ENCODE measurements at regions not wholly inside any gene's neighbourhood (a gene's known extent, or its start where the extent isn't known, plus 50 kb on each side); places are given as distances from the start of the nearest gene placed in this dataset.
"Not testable (repeated sequence)": the region's sequence is repeated elsewhere in the genome, so short reads cannot be mapped to it uniquely, and the experiment has no call there.

DNA sequence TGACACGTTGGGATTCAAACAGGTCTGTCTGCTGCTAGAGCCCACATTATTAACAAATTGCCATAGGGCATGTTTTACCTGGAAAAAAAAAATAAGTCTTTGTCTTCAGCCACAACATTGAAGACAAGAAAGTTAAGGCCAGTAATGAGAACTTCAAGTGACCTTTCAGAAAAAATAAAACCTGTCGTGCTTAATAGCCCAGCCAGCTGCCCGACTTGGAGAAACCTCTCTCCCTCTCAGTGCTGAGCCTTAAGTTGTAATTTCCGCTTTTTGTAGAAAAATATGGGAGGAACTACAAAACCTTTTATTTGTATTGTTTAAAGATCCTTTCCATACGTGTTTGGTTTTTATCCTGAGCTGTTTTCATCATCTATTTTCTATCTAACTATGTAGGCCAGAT, 454.3 kb upstream of the SLITRK6 start:
- DNase-seq: not testable (repeated sequence)

GRCh38 chr13:86255820-86256219, 456.6 kb upstream of the SLITRK6 start:
- DNase-seq: not testable (repeated sequence)

GRCh38 chr13:86269511-86269910, 470.3 kb upstream of the SLITRK6 start:
- no peak for DNase-seq

DNA sequence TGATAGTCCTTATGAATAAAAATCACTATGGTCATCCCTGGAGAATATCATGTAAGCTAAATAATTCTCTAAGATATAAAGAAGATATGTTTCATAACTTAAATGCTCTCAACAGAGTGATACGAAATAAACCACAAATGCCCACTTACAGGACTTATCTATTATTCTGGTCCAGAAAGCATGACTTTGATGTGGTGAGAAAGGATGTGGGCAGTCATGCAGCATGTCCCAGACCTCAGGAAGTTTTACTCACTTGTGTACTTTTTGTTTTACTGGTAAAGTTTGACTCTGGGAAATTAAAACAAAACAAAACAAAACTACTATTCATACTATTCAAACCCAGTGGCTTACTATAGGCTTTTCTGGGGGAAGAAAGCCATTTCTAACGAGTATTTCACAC, 483.2 kb upstream of the SLITRK6 start:
- DNase-seq: no peak

DNA sequence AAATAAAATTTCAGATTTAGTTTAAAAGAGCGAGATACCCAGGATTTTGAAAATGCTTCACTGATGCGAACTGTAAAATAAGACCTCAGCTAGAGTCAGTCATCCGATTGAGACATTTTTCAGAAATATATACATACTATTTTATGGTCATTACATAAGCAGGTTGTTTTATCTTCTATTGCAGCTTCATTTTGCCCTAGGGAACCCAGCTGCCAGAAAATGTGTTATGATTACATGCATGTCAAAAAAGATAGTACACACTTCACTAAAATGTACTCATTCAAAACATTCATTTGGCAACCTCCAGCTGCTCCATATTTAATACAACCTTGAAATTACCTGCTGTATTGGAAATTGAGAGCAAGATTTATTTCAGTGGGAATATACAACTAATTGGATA, 483.8 kb upstream of the SLITRK6 start:
- DNase-seq: no peak

DNA sequence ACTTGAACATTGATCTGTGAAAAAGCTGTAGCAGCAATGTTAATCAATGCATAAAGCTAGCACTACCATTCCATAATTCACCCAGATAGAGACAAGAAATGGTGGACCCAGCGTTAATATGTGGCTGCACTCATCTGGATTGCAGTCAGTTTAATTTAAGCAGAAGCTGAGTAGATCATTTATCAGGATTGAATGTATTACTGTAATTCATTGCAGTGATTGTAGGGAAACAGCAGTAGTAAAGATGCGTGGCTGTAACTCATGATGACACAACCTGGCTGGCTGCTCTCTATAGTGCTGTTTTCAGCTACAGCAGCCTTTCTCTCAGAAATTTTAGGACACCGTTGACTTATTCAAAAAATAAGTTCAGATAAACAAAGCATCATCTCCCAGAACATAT, 499.5 kb upstream of the SLITRK6 start:
- DNase-seq: no peak

- DNase-seq: no peak
Observed at GRCh38 chr13:86299128-86299527, 499.9 kb upstream of the SLITRK6 start.

DNA sequence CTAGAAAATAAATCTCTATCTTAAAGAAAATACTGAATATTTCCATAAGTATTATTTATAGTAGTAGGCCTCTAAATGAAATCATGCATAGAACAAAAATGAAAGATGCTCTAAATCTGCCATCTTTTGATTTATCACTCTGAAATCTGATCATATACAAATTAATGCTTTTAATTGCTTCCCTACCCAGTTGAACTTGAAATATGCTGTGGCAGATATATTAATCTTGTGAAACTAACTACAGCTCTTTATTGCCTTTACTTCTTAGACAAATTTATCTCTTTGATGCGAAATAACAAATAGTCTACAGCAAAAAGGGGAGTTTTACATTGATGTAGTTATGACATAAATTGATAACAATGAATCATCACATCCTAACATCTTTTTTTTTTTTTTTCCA, 510.7 kb upstream of the SLITRK6 start:
- no peak for DNase-seq

GRCh38 chr13:86313421-86313820, 514.2 kb upstream of the SLITRK6 start:
- DNase-seq: no peak

- DNase-seq: no peak
Observed at GRCh38 chr13:86318450-86318849, 519.2 kb upstream of the SLITRK6 start.

DNA sequence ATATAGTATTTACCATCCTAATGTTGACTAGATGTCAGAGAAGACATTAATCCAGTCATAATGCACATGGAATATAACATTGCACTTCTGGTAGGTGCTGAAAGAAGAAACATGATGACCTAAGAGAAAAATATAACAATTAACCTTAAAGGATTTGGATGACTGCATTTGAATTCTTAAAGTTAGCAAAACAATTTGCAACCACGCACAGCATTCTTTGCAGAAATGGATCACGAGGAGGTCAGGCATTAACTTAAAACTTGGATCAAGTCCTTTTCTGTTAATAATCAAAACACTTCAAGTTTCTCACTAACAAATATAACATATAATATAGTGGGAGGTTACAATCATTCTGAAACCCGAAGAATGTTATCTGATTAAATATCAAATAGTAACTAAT, 525.0 kb upstream of the SLITRK6 start:
- DNase-seq: no peak

GRCh38 chr13:86355301-86355700, 556.1 kb upstream of the SLITRK6 start:
- no peak for DNase-seq

GRCh38 chr13:86357106-86357505, 557.9 kb upstream of the SLITRK6 start:
- no peak for DNase-seq

GRCh38 chr13:86363749-86364148, 564.5 kb upstream of the SLITRK6 start:
- DNase-seq: not testable (repeated sequence)

DNA sequence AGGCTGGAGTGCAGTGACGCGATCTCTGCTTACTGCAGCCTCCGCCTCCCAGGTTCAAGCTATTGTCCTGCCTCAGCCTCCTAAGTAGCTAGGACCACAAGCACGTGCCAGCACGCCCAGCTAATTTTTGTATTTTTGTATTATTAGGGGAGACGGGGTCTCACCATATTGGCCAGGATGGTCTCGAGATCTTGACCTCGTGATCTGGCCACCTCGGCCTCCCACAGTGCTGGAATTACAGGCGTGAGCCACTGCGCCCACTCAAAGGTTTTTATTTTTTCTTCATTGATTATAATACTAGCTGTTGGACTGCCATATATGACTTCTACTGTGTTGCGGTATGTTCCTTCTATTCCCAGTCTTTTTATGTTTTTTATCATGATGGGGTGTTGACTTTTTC, 569.7 kb upstream of the SLITRK6 start:
- no peak for DNase-seq

DNA sequence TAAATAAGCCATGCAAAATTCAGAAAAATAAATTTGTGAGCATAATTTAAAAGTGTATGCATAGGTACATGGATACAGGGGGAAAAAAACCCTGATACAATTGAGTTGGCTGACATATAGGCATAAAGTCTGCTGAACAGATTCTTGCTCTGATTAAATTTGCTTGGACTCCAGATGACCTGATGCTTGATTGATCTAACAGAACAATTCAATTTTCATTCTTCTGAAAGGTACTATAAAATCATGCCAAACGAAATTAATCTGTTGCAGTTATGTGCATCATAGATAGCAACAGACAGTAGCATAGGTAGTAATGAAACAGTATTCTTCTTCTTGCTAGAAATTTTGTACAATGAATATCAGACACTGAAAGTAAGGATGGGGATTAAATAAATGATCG, 578.2 kb upstream of the SLITRK6 start:
- no peak for DNase-seq

DNA sequence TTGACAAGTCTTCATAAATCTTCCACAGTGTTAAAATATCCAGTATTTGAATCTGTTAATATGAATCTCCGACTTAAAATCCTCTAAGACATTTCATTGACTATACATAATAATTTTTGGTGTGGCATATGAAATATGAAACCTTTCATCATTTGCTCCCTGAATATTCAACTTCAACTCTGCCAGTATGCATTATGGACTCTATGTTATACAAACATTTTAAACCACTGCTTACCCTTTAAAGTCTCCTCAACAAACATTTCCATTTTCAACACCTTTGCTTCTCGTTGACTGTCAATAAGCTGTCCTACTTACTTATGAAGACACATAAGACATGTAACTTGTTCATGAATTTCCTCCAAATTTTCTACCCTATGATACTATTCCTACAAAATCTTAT, 579.4 kb upstream of the SLITRK6 start:
- no peak for DNase-seq

DNA sequence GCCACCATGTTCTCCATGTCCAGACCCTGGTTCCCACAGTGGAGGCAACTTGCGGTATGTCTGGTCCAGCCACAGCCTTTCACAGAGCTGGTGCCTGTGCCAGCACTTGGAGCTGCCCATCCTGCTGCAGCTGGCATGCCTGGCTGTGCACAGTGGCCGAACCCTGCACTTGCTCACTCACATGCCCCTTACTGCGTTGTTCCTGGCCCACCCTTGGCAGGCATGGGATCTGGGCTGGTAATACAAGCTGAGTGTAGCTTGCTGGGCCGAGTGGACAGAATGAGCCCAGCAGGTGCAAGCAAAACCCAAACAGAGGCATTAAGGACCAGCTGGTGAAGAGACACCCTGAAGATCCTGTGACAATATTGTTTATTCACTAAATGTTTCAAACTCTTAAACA, 583.9 kb upstream of the SLITRK6 start:
- DNase-seq: no peak

DNA sequence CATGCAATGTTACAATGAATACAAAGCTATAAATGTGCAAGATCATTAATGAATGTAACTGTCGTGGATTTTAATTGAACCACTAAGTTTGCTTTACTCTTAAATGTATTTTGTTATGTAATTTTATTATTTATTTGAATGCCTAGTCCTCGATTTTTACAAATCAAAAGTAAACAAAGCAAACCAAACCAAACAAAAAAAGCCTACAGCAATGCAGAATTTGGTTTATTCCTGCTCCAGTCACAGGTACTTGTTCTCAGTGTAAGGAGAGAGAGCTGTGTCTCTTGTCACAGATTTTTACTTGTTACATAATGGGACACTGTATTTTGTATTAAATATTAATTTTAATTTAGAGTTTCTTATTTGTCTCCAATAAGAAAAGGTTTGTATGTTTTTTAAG, 584.3 kb upstream of the SLITRK6 start:
- no peak for DNase-seq

GRCh38 chr13:86397635-86398034, 598.4 kb upstream of the SLITRK6 start:
- DNase-seq: no peak

- DNase-seq: no peak
Observed at GRCh38 chr13:86399572-86399971, 600.4 kb upstream of the SLITRK6 start.

DNA sequence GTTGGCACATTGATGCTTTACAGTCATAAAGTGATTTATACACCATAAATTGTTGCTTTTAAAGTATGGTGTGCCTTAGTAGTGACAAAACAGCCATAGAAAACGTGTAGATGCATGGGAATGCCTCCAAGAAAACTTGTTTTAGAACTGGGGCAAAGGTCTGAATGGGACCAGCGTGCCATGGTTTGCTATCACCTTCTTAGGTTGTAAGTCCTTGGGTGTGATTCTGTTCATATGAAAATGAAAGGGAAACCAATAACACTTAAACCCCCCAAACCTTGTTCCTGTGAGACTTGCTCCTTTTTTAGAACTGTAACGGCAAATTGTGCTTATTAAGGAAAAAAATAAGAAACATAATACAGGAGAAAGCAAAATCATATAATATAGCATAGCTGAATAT, 603.3 kb upstream of the SLITRK6 start:
- DNase-seq: no peak

GRCh38 chr13:86403181-86403580, 604.0 kb upstream of the SLITRK6 start:
- DNase-seq: peak in 2 of 58 donors; percentile 33 to 64

GRCh38 chr13:86409466-86410241, 610.4 kb upstream of the SLITRK6 start:
- no peak for DNase-seq

All from anterior cingulate cortex (tissue), 58 donors.